ENCODE measurements at regions not wholly inside any gene's neighbourhood (a gene's known extent, or its start where the extent isn't known, plus 50 kb on each side); places are given as distances from the start of the nearest gene placed in this dataset.

DNA sequence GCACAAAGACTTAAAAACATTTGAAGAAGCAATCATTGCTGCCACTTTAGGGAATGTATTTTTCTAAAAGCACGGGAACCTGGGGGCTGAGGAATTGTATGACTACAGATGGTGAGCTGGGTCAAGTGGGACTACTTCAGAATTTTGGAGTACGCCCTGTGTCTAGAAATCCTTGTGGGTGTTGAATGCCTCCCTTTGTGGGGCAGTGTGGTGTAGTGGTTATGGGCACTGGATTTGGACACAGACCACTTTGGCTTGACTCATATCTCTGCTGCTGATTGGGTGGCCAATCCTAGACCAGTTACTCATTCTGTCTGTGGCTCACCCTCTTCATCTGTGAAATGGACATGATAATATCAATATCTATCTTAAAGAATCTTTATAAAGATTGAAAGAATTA is 155.0 kb upstream of the RPS6KA3 start:
- Histone ChIP-seq H3K27ac (ENCODE audit: low read depth, low read length) (no peak overlapping the region), H4K20me1 (ENCODE audit: insufficient read depth, low read length) (no peaks in the 10 kb centered on the region), H3K9me3 (ENCODE audit: insufficient read depth, low read depth, low read length) (no peaks in the 10 kb centered on the region), H3K36me3 (ENCODE audit: insufficient read depth, low read length) (no peaks in the 10 kb centered on the region), H2AFZ (ENCODE audit: low read depth, low read length) (no peak overlapping the region), H3K4me3 (ENCODE audit: insufficient read depth, low read depth, low read length) (no peak overlapping the region), H3K27me3 (ENCODE audit: insufficient read depth, low read length) (no peaks in the 10 kb centered on the region), H3K4me2 (ENCODE audit: low read length) (no peak overlapping the region), H3K9ac (ENCODE audit: low read length) (no peak overlapping the region), H3K4me1 (ENCODE audit: insufficient read depth, low read length) (no peaks in the 10 kb centered on the region), H3K79me2 (ENCODE audit: insufficient read depth, low read length) (no peaks in the 10 kb centered on the region)
- Mint-ChIP-seq H3K27ac (ENCODE audit: unreplicated experiment) (no peak overlapping the region), H3K36me3 (ENCODE audit: low read depth, unreplicated experiment) (no peaks in the 10 kb centered on the region), H3K9me3 (ENCODE audit: unreplicated experiment) (peaks cover 3% of the 10 kb centered on the region), H3K27me3 (ENCODE audit: low read depth, unreplicated experiment) (no peaks in the 10 kb centered on the region), H3K4me1 (ENCODE audit: low read depth, unreplicated experiment) (no peaks in the 10 kb centered on the region), H3K4me3 (ENCODE audit: unreplicated experiment) (no peak overlapping the region)
- TF ChIP-seq, protein P1, sequence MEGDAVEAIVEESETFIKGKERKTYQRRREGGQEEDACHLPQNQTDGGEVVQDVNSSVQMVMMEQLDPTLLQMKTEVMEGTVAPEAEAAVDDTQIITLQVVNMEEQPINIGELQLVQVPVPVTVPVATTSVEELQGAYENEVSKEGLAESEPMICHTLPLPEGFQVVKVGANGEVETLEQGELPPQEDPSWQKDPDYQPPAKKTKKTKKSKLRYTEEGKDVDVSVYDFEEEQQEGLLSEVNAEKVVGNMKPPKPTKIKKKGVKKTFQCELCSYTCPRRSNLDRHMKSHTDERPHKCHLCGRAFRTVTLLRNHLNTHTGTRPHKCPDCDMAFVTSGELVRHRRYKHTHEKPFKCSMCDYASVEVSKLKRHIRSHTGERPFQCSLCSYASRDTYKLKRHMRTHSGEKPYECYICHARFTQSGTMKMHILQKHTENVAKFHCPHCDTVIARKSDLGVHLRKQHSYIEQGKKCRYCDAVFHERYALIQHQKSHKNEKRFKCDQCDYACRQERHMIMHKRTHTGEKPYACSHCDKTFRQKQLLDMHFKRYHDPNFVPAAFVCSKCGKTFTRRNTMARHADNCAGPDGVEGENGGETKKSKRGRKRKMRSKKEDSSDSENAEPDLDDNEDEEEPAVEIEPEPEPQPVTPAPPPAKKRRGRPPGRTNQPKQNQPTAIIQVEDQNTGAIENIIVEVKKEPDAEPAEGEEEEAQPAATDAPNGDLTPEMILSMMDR (IDR thresholded peaks at IDR 0.05; ENCODE audit: insufficient read depth, low read depth, low read length): no peak
- no peak for TF ChIP-seq EZH2 (IDR thresholded peaks at IDR 0.05; ENCODE audit: insufficient read depth, low read length)
- FAIRE-seq (peak; percentile 68), DNase-seq (ENCODE audit: low read depth) (no peak)

DNA sequence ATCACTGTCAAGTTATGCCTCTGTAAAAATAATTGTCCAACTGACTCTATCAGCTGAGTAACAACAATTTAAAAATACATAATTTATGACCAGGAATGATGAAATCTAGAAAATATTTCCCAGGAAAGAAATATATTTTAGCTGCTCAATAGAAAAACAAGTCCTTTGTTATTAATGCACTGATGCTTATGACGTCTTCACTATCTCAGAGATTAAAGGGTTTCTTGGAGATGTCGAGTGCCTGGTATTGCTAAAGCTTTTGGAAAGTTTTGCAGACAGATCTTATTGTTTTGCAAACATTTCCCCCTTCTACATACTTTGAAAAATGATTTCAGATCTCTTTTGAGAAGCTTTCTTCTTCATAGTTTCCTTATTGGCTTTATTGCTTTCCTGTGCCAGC is 154.6 kb upstream of the RPS6KA3 start:
- TF ChIP-seq, protein P1 (IDR thresholded peaks at IDR 0.05; ENCODE audit: insufficient read depth, low read depth, low read length): no peak
- TF ChIP-seq EZH2 (IDR thresholded peaks at IDR 0.05; ENCODE audit: insufficient read depth, low read length): no peak
- no peaks in the 10 kb centered on the region for H4K20me1 ChIP-seq (ENCODE audit: insufficient read depth, low read length)
- peak; percentile 79 for FAIRE-seq
- H3K4me3 ChIP-seq (ENCODE audit: insufficient read depth, low read depth, low read length): no peak overlapping the region
- H3K27me3 ChIP-seq (ENCODE audit: insufficient read depth, low read length): no peaks in the 10 kb centered on the region
- no peaks in the 10 kb centered on the region for H3K9me3 ChIP-seq (ENCODE audit: insufficient read depth, low read depth, low read length)
- H3K79me2 ChIP-seq (ENCODE audit: insufficient read depth, low read length): no peaks in the 10 kb centered on the region
- no peaks in the 10 kb centered on the region for H3K4me1 ChIP-seq (ENCODE audit: insufficient read depth, low read length)
- Mint-ChIP-seq H3K36me3 (ENCODE audit: low read depth, unreplicated experiment) (no peaks in the 10 kb centered on the region), H3K4me3 (ENCODE audit: unreplicated experiment) (no peak overlapping the region), H3K27me3 (ENCODE audit: low read depth, unreplicated experiment) (no peaks in the 10 kb centered on the region), H3K4me1 (ENCODE audit: low read depth, unreplicated experiment) (no peaks in the 10 kb centered on the region), H3K27ac (ENCODE audit: unreplicated experiment) (no peak overlapping the region), H3K9me3 (ENCODE audit: unreplicated experiment) (peaks cover 3% of the 10 kb centered on the region)
- no peak overlapping the region for H3K27ac ChIP-seq (ENCODE audit: low read depth, low read length)
- no peaks in the 10 kb centered on the region for H3K36me3 ChIP-seq (ENCODE audit: insufficient read depth, low read length)
- H3K9ac ChIP-seq (ENCODE audit: low read length): no peak overlapping the region
- no peak overlapping the region for H3K4me2 ChIP-seq (ENCODE audit: low read length)
- DNase-seq (ENCODE audit: low read depth): no peak
- H2AFZ ChIP-seq (ENCODE audit: low read depth, low read length): no peak overlapping the region

- Histone ChIP-seq H3K4me2 (ENCODE audit: low read length) (no peak overlapping the region), H4K20me1 (ENCODE audit: insufficient read depth, low read length) (no peaks in the 10 kb centered on the region), H3K27me3 (ENCODE audit: insufficient read depth, low read length) (no peaks in the 10 kb centered on the region), H3K27ac (ENCODE audit: low read depth, low read length) (no peak overlapping the region), H2AFZ (ENCODE audit: low read depth, low read length) (no peak overlapping the region), H3K9ac (ENCODE audit: low read length) (no peak overlapping the region), H3K4me1 (ENCODE audit: insufficient read depth, low read length) (no peaks in the 10 kb centered on the region), H3K9me3 (ENCODE audit: insufficient read depth, low read depth, low read length) (no peaks in the 10 kb centered on the region), H3K4me3 (ENCODE audit: insufficient read depth, low read depth, low read length) (no peak overlapping the region), H3K36me3 (ENCODE audit: insufficient read depth, low read length) (no peaks in the 10 kb centered on the region), H3K79me2 (ENCODE audit: insufficient read depth, low read length) (no peaks in the 10 kb centered on the region)
- Mint-ChIP-seq H3K36me3 (ENCODE audit: low read depth, unreplicated experiment) (no peaks in the 10 kb centered on the region), H3K27me3 (ENCODE audit: low read depth, unreplicated experiment) (no peaks in the 10 kb centered on the region), H3K4me1 (ENCODE audit: low read depth, unreplicated experiment) (no peaks in the 10 kb centered on the region), H3K27ac (ENCODE audit: unreplicated experiment) (no peak overlapping the region), H3K4me3 (ENCODE audit: unreplicated experiment) (no peak overlapping the region), H3K9me3 (ENCODE audit: unreplicated experiment) (peaks cover 3% of the 10 kb centered on the region)
- no peak for TF ChIP-seq EZH2 (IDR thresholded peaks at IDR 0.05; ENCODE audit: insufficient read depth, low read length)
- TF ChIP-seq, protein P1 (IDR thresholded peaks at IDR 0.05; ENCODE audit: insufficient read depth, low read depth, low read length): no peak
- FAIRE-seq (peak; percentile 13), DNase-seq (ENCODE audit: low read depth) (no peak)
These were observed 153.3 kb upstream of the RPS6KA3 start for GRCh38 chrX:20420058-20420457.

Measured in astrocyte (in vitro differentiated cells and primary cell).